ENCODE measurements at regions not wholly inside any gene's neighbourhood (a gene's known extent, or its start where the extent isn't known, plus 50 kb on each side); places are given as distances from the start of the nearest gene placed in this dataset.

- TF ChIP-seq EZH2 (IDR thresholded peaks at IDR 0.05; ENCODE audit: borderline replicate concordance, insufficient read depth, low read length, poor library complexity, severe bottlenecking) (no peak), CTCF (IDR thresholded peaks at IDR 0.05; ENCODE audit: poor library complexity, severe bottlenecking) (no peak), REST (IDR thresholded peaks at IDR 0.05; ENCODE audit: borderline replicate concordance) (no peak), TAF1 (IDR thresholded peaks at IDR 0.05; ENCODE audit: low read depth) (no peak)
Observed at GRCh38 chr21:30033441-30033840, 93.6 kb upstream of the GRIK1 start.
